Activated naive CD8-positive, alpha-beta T cell (primary cell): ENCODE measurements at regions not wholly inside any gene's neighbourhood (a gene's known extent, or its start where the extent isn't known, plus 50 kb on each side); places are given as distances from the start of the nearest gene placed in this dataset.
"Not testable (repeated sequence)": the region's sequence is repeated elsewhere in the genome, so short reads cannot be mapped to it uniquely, and the experiment has no call there.

Source experiments
- H3K27ac Mint-ChIP-seq: one replicate; pipeline ENCODE4 v1.8.0; 2021; ENCODE audit warnings: mixed read lengths
- H3K27me3 Mint-ChIP-seq: one replicate; pipeline ENCODE4 v1.8.0; 2021; ENCODE audit warnings: mixed read lengths
- H3K36me3 Mint-ChIP-seq: one replicate; pipeline ENCODE4 v1.8.0; 2021; ENCODE audit warnings: mixed read lengths
- H3K4me1 Mint-ChIP-seq: one replicate; pipeline ENCODE4 v1.8.0; 2021; ENCODE audit warnings: low read depth, mixed read lengths
- H3K4me3 Mint-ChIP-seq: one replicate; pipeline ENCODE4 v1.8.0; 2021; ENCODE audit warnings: mild to moderate bottlenecking, mixed read lengths
- H3K9me3 Mint-ChIP-seq: one replicate; pipeline ENCODE4 v1.8.0; 2021; ENCODE audit warnings: low read depth, mixed read lengths

- no peaks in the 10 kb centered on the region for H3K4me1 Mint-ChIP-seq
- H3K27me3 Mint-ChIP-seq, result no peaks in the 10 kb centered on the region
- no peak overlapping the region for H3K4me3 Mint-ChIP-seq
- H3K36me3 Mint-ChIP-seq, result no peaks in the 10 kb centered on the region
- no peaks in the 10 kb centered on the region for H3K9me3 Mint-ChIP-seq
- H3K27ac Mint-ChIP-seq, result no peak overlapping the region
These were observed 925.6 kb upstream of the CELF4 start for GRCh38 chr18:38491195-38491594.

- not testable (repeated sequence) for H3K27ac Mint-ChIP-seq, H3K9me3 Mint-ChIP-seq, H3K4me1 Mint-ChIP-seq, H3K36me3 Mint-ChIP-seq, H3K27me3 Mint-ChIP-seq, H3K4me3 Mint-ChIP-seq
These were observed 924.1 kb upstream of the CELF4 start for GRCh38 chr18:38489721-38490120.

- Mint-ChIP-seq H3K4me3 (no peak overlapping the region), H3K9me3 (no peaks in the 10 kb centered on the region), H3K27me3 (no peaks in the 10 kb centered on the region)
These were observed 921.9 kb upstream of the CELF4 start for GRCh38 chr18:38487521-38487920.

GRCh38 chr18:38483326-38483725 is 917.7 kb upstream of the CELF4 start:
- no peaks in the 10 kb centered on the region for H3K27me3 Mint-ChIP-seq
- H3K9me3 Mint-ChIP-seq, result no peaks in the 10 kb centered on the region
- peaks cover 3% of the 10 kb centered on the region for H3K36me3 Mint-ChIP-seq
- no peak overlapping the region for H3K27ac Mint-ChIP-seq
- no peaks in the 10 kb centered on the region for H3K4me1 Mint-ChIP-seq
- H3K4me3 Mint-ChIP-seq, result no peak overlapping the region

More at GRCh38 chr18:38487521-38487920, 921.9 kb upstream of the CELF4 start:
- H3K36me3 Mint-ChIP-seq, result no peaks in the 10 kb centered on the region
- no peaks in the 10 kb centered on the region for H3K4me1 Mint-ChIP-seq
- H3K27ac Mint-ChIP-seq, result no peak overlapping the region

- Mint-ChIP-seq H3K9me3 (no peaks in the 10 kb centered on the region), H3K4me1 (no peaks in the 10 kb centered on the region), H3K27ac (no peak overlapping the region), H3K4me3 (no peak overlapping the region), H3K27me3 (no peaks in the 10 kb centered on the region), H3K36me3 (peaks cover 3% of the 10 kb centered on the region)
These were observed 916.0 kb upstream of the CELF4 start for GRCh38 chr18:38481576-38481975.

GRCh38 chr18:38475686-38476085 is 910.1 kb upstream of the CELF4 start:
- Mint-ChIP-seq H3K4me3 (no peak overlapping the region), H3K27me3 (no peaks in the 10 kb centered on the region), H3K9me3 (peaks cover 4% of the 10 kb centered on the region), H3K36me3 (peaks cover 3% of the 10 kb centered on the region), H3K4me1 (no peaks in the 10 kb centered on the region), H3K27ac (no peak overlapping the region)

- Mint-ChIP-seq H3K9me3 (peaks cover 4% of the 10 kb centered on the region), H3K4me1 (no peaks in the 10 kb centered on the region), H3K27ac (no peak overlapping the region), H3K4me3 (no peak overlapping the region), H3K27me3 (no peaks in the 10 kb centered on the region), H3K36me3 (no peaks in the 10 kb centered on the region)
These were observed 907.9 kb upstream of the CELF4 start for GRCh38 chr18:38473535-38473934.

- Mint-ChIP-seq H3K27ac (no peak overlapping the region), H3K36me3 (no peaks in the 10 kb centered on the region), H3K27me3 (no peaks in the 10 kb centered on the region), H3K4me3 (no peak overlapping the region), H3K9me3 (peaks cover 4% of the 10 kb centered on the region), H3K4me1 (no peaks in the 10 kb centered on the region)
These were observed 904.8 kb upstream of the CELF4 start for GRCh38 chr18:38470421-38470820.

GRCh38 chr18:38466426-38466825 is 900.8 kb upstream of the CELF4 start:
- no peaks in the 10 kb centered on the region for H3K27me3 Mint-ChIP-seq
- peaks cover 3% of the 10 kb centered on the region for H3K9me3 Mint-ChIP-seq
- H3K36me3 Mint-ChIP-seq, result no peaks in the 10 kb centered on the region
- no peak overlapping the region for H3K27ac Mint-ChIP-seq
- no peak overlapping the region for H3K4me3 Mint-ChIP-seq
- H3K4me1 Mint-ChIP-seq, result no peaks in the 10 kb centered on the region

- H3K27ac Mint-ChIP-seq, result no peak overlapping the region
- no peaks in the 10 kb centered on the region for H3K36me3 Mint-ChIP-seq
- H3K4me1 Mint-ChIP-seq, result no peaks in the 10 kb centered on the region
- no peaks in the 10 kb centered on the region for H3K27me3 Mint-ChIP-seq
- H3K9me3 Mint-ChIP-seq, result peaks cover 3% of the 10 kb centered on the region
- H3K4me3 Mint-ChIP-seq, result no peak overlapping the region
These were observed 898.4 kb upstream of the CELF4 start for GRCh38 chr18:38464024-38464423.

GRCh38 chr18:38460657-38461056 is 895.1 kb upstream of the CELF4 start:
- Mint-ChIP-seq H3K4me3 (no peak overlapping the region), H3K4me1 (no peaks in the 10 kb centered on the region), H3K9me3 (peaks cover 3% of the 10 kb centered on the region), H3K27ac (no peak overlapping the region), H3K36me3 (no peaks in the 10 kb centered on the region), H3K27me3 (no peaks in the 10 kb centered on the region)

- H3K27ac Mint-ChIP-seq, result no peak overlapping the region
- no peaks in the 10 kb centered on the region for H3K4me1 Mint-ChIP-seq
- no peaks in the 10 kb centered on the region for H3K36me3 Mint-ChIP-seq
- H3K27me3 Mint-ChIP-seq, result no peaks in the 10 kb centered on the region
- peaks cover 1% of the 10 kb centered on the region for H3K9me3 Mint-ChIP-seq
- no peak overlapping the region for H3K4me3 Mint-ChIP-seq
These were observed 893.8 kb upstream of the CELF4 start for GRCh38 chr18:38459131-38459994.

GRCh38 chr18:38458698-38459097 is 893.1 kb upstream of the CELF4 start:
- Mint-ChIP-seq H3K4me3 (no peak overlapping the region), H3K36me3 (no peaks in the 10 kb centered on the region), H3K27me3 (no peaks in the 10 kb centered on the region), H3K9me3 (no peaks in the 10 kb centered on the region), H3K4me1 (no peaks in the 10 kb centered on the region), H3K27ac (no peak overlapping the region)

GRCh38 chr18:38456253-38456652 is 890.7 kb upstream of the CELF4 start:
- Mint-ChIP-seq H3K36me3 (no peaks in the 10 kb centered on the region), H3K4me1 (no peaks in the 10 kb centered on the region), H3K9me3 (no peaks in the 10 kb centered on the region), H3K27me3 (no peaks in the 10 kb centered on the region), H3K27ac (no peak overlapping the region), H3K4me3 (no peak overlapping the region)

- H3K4me3 Mint-ChIP-seq, result no peak overlapping the region
- no peaks in the 10 kb centered on the region for H3K27me3 Mint-ChIP-seq
- no peaks in the 10 kb centered on the region for H3K36me3 Mint-ChIP-seq
- H3K9me3 Mint-ChIP-seq, result no peaks in the 10 kb centered on the region
- H3K27ac Mint-ChIP-seq, result no peak overlapping the region
- no peaks in the 10 kb centered on the region for H3K4me1 Mint-ChIP-seq
These were observed 889.3 kb upstream of the CELF4 start for GRCh38 chr18:38454764-38455469.
